SK-N-SH treated with all-trans-retinoic acid at 6 μM for 48 hours (cell line): ENCODE measurements at regions not wholly inside any gene's neighbourhood (a gene's known extent, or its start where the extent isn't known, plus 50 kb on each side); places are given as distances from the start of the nearest gene placed in this dataset.

ENCODE experiments used
- ATAC-seq: fragments of 200-7000 bp; cut with Tn5 transposase; 3 replicates; pipeline ENCODE4 v1.9.1; 2020; ENCODE audit warnings: mild to moderate bottlenecking, moderate library complexity
- ARNTL ChIP-seq: fragments of 450-650 bp; formaldehyde crosslinking; IDR thresholded peaks from 2 replicates; pipeline ENCODE4 v1.5.0; 2020; ENCODE audit warnings: low read depth, mild to moderate bottlenecking, moderate library complexity, borderline replicate concordance
- BACH2 ChIP-seq: fragments of 250-450 bp; sonication (Bioruptor Pico); IDR thresholded peaks from 2 replicates; pipeline ENCODE4 v1.9.0; 2021; ENCODE audit warnings: mild to moderate bottlenecking, borderline replicate concordance
- CSDC2 ChIP-seq: fragments of 250-450 bp; sonication (Bioruptor Pico); IDR thresholded peaks from 2 replicates; pipeline ENCODE4 v1.5.0; 2020; ENCODE audit warnings: mild to moderate bottlenecking, moderate library complexity
- ESRRG ChIP-seq: fragments of 250-450 bp; sonication (Bioruptor Pico); IDR thresholded peaks from 2 replicates; pipeline ENCODE4 v1.6.1; 2021; ENCODE audit warnings: mild to moderate bottlenecking
- ISL1 ChIP-seq: fragments of 250-450 bp; sonication (Bioruptor Pico); IDR thresholded peaks from 2 replicates; pipeline ENCODE4 v2.1.2; 2022; ENCODE audit warnings: mild to moderate bottlenecking, moderate library complexity
- PPARA ChIP-seq: fragments of 250-450 bp; sonication (Bioruptor Pico); IDR thresholded peaks from 2 replicates; pipeline ENCODE4 v1.5.0; 2020; ENCODE audit warnings: mild to moderate bottlenecking, borderline replicate concordance
- RARB ChIP-seq: fragments of 250-450 bp; sonication (Bioruptor Pico); IDR thresholded peaks from 2 replicates; pipeline ENCODE4 v1.8.0; 2021; ENCODE audit warnings: mild to moderate bottlenecking, moderate library complexity
- SNAI2 ChIP-seq: fragments of 250-450 bp; sonication (Bioruptor Pico); IDR thresholded peaks from 2 replicates; pipeline ENCODE4 v1.5.0; 2020; ENCODE audit warnings: mild to moderate bottlenecking, moderate library complexity
- TCF4 ChIP-seq: fragments of 250-450 bp; sonication (Bioruptor Pico); IDR thresholded peaks from 2 replicates; pipeline ENCODE4 v1.8.0; 2021; ENCODE audit warnings: mild to moderate bottlenecking, moderate library complexity, borderline replicate concordance
- TOX ChIP-seq: fragments of 250-450 bp; sonication (Bioruptor Pico); IDR thresholded peaks from 2 replicates; pipeline ENCODE4 v1.8.0; 2021; ENCODE audit warnings: mild to moderate bottlenecking, moderate library complexity, borderline replicate concordance
- ZC3H10 ChIP-seq: fragments of 250-450 bp; sonication (Bioruptor Pico); IDR thresholded peaks from 2 replicates; pipeline ENCODE4 v1.5.1; 2021; ENCODE audit warnings: mild to moderate bottlenecking, moderate library complexity
- ZFP3 ChIP-seq: fragments of 250-450 bp; sonication (Bioruptor Pico); IDR thresholded peaks from 2 replicates; pipeline ENCODE4 v1.5.0; 2020; ENCODE audit warnings: mild to moderate bottlenecking, moderate library complexity
- ZNF565 ChIP-seq: fragments of 450-650 bp; formaldehyde crosslinking; conservative IDR thresholded peaks from 2 replicates; pipeline ENCODE4 v1.5.0; 2020; ENCODE audit warnings: low read depth, mild to moderate bottlenecking, moderate library complexity
- ZNF70 ChIP-seq: fragments of 450-650 bp; formaldehyde crosslinking; IDR thresholded peaks from 2 replicates; pipeline ENCODE4 v1.5.0; 2020; ENCODE audit warnings: mild to moderate bottlenecking, moderate library complexity
- ZNF8 ChIP-seq: fragments of 450-650 bp; formaldehyde crosslinking; IDR thresholded peaks from 2 replicates; pipeline ENCODE4 v1.5.0; 2020; ENCODE audit warnings: mild to moderate bottlenecking, moderate library complexity
- TF ChIP-seq, protein P1 (sequence below): fragments of 250-450 bp; sonication (Bioruptor Pico); IDR thresholded peaks from 2 replicates; pipeline ENCODE4 v1.5.1; 2020; ENCODE audit warnings: low read depth, mild to moderate bottlenecking, moderate library complexity
- TF ChIP-seq, protein P2 (sequence below): fragments of 250-450 bp; sonication (Bioruptor Pico); IDR thresholded peaks from 2 replicates; pipeline ENCODE4 v1.8.0; 2021; ENCODE audit warnings: low read depth, mild to moderate bottlenecking, moderate library complexity, borderline replicate concordance
- TF ChIP-seq, protein P3 (sequence below): fragments of 250-450 bp; sonication (Bioruptor Pico); IDR thresholded peaks from 2 replicates; pipeline ENCODE4 v1.5.1; 2021; ENCODE audit warnings: mild to moderate bottlenecking, moderate library complexity
- TF ChIP-seq, protein P4 (sequence below): fragments of 250-450 bp; sonication (Bioruptor Pico); IDR thresholded peaks from 2 replicates; pipeline ENCODE4 v1.8.0; 2020; ENCODE audit warnings: mild to moderate bottlenecking, moderate library complexity, borderline replicate concordance
- TF ChIP-seq, protein P5 (sequence below): fragments of 250-450 bp; sonication (Bioruptor Pico); IDR thresholded peaks from 2 replicates; pipeline ENCODE4 v1.5.0; 2020; ENCODE audit warnings: mild to moderate bottlenecking, moderate library complexity

DNA sequence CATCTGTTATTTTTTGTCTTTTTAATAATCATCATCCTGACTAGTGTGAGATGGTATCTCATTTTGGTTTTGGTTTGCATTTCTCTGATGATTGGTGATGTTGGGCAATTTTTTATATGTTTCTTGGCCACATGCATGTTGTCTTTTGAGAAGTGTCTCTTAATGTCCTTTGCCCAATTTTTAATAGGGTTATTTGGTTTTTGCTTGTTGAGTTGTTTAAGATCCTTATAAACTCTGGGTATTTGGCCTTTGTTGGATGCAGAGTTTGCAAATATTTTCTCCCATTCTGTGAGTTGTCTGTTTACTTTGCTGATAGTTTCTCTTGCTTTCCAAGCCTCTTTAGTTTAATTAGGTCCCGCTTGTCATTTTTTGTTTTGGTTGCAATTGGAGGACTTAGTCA is 152.1 kb upstream of the MED14 start:
- ATAC-seq, result no peak
- TF ChIP-seq, protein P1, sequence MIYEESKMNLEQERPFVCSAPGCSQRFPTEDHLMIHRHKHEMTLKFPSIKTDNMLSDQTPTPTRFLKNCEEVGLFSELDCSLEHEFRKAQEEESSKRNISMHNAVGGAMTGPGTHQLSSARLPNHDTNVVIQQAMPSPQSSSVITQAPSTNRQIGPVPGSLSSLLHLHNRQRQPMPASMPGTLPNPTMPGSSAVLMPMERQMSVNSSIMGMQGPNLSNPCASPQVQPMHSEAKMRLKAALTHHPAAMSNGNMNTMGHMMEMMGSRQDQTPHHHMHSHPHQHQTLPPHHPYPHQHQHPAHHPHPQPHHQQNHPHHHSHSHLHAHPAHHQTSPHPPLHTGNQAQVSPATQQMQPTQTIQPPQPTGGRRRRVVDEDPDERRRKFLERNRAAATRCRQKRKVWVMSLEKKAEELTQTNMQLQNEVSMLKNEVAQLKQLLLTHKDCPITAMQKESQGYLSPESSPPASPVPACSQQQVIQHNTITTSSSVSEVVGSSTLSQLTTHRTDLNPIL, result no peak
- no peak for TF ChIP-seq ESRRG (CRISPR knock-in tag)
- no peak for TF ChIP-seq ZNF8 (CRISPR knock-in tag)
- no peak for TF ChIP-seq ZC3H10
- TF ChIP-seq TCF4, result no peak
- TF ChIP-seq, protein P2, sequence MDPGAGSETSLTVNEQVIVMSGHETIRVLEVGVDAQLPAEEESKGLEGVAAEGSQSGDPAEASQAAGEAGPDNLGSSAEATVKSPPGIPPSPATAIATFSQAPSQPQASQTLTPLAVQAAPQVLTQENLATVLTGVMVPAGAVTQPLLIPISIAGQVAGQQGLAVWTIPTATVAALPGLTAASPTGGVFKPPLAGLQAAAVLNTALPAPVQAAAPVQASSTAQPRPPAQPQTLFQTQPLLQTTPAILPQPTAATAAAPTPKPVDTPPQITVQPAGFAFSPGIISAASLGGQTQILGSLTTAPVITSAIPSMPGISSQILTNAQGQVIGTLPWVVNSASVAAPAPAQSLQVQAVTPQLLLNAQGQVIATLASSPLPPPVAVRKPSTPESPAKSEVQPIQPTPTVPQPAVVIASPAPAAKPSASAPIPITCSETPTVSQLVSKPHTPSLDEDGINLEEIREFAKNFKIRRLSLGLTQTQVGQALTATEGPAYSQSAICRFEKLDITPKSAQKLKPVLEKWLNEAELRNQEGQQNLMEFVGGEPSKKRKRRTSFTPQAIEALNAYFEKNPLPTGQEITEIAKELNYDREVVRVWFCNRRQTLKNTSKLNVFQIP (CRISPR knock-in tag), result no peak
- TF ChIP-seq, protein P3, sequence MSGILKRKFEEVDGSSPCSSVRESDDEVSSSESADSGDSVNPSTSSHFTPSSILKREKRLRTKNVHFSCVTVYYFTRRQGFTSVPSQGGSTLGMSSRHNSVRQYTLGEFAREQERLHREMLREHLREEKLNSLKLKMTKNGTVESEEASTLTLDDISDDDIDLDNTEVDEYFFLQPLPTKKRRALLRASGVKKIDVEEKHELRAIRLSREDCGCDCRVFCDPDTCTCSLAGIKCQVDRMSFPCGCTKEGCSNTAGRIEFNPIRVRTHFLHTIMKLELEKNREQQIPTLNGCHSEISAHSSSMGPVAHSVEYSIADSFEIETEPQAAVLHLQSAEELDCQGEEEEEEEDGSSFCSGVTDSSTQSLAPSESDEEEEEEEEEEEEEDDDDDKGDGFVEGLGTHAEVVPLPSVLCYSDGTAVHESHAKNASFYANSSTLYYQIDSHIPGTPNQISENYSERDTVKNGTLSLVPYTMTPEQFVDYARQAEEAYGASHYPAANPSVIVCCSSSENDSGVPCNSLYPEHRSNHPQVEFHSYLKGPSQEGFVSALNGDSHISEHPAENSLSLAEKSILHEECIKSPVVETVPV, result no peak

DNA sequence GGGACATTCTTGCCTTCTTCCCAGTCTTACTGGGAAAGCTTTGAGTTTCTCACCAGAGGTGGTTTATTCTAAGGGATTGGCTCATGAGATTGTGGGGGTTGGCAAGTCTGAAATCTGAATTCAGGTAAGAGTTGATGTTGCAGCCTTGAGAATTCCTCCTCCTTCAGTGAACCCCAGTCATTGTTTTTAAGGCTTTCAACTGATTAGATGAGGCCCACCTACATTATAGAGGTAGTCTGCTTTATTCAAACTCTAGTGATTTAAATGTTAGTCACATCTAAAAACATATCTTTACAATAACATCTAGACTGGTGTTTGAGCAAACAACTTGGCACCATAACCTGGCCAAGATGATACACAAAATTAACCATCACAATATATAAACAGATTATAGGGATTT is 156.5 kb upstream of the MED14 start:
- ATAC-seq, result no peak

DNA sequence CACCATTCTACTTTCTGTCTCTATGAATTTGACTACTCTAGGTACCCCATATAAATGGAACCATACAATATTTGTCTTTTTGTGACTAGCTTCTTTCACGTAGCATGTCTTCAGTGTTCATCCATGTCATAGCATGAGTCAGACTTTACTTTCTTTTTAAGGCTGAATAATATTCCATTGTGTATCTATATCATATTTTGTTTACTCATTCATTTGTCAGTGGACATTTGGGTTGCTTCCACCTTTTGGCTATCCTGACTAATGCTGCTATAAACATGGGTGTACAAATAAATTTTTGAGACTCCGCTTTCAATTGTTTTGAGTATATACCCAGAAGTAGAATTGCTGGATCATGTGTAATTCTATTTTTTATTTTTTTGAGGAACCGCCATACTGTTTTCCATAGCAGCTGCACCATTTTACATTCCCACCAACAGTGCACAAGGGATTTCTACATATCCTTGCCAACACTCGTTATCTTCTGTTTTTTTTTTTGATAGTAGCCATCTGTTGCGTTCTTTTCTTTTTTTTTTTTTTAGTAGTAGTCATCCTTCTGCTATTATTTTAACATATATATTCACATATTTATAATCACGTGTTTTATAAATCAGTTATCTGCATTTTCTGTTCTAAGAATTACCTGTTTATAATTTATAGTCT is 158.0 kb upstream of the MED14 start:
- no peak for TF ChIP-seq ISL1

More for the DNA sequence above, 156.5 kb upstream of the MED14 start:
- TF ChIP-seq ARNTL (no peak), ZFP3 (no peak), ZNF565 (CRISPR knock-in tag) (no peak)

DNA sequence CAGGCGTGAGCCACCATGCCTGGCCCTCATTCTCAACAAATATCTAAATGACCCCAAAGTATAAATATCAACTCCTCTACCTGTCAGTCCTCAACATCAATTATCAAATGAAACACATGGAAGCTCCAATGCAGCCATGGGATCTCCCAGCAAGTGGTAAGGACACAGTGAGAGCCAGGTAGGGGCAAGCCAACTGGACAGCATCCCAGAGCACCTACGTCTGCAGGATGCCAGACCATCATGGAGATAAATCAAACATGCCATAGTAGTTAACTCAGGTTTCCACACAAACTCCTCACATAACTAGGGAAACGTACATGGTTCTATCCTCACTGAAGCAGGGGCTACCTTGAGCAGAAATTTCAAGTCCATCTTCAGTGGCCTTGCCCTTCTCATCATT is 159.9 kb upstream of the MED14 start:
- TF ChIP-seq PPARA (CRISPR knock-in tag) (no peak), ZNF565 (CRISPR knock-in tag) (no peak), TCF4 (no peak), SNAI2 (CRISPR knock-in tag) (no peak), ZNF70 (CRISPR knock-in tag) (no peak), ESRRG (CRISPR knock-in tag) (no peak), ZNF8 (CRISPR knock-in tag) (no peak), RARB (CRISPR knock-in tag) (no peak), CSDC2 (no peak), ZC3H10 (no peak), ARNTL (no peak), ISL1 (no peak), TOX (CRISPR knock-in tag) (no peak), ZFP3 (no peak), BACH2 (CRISPR knock-in tag) (no peak)
- TF ChIP-seq, protein P3, result no peak
- TF ChIP-seq, protein P4, sequence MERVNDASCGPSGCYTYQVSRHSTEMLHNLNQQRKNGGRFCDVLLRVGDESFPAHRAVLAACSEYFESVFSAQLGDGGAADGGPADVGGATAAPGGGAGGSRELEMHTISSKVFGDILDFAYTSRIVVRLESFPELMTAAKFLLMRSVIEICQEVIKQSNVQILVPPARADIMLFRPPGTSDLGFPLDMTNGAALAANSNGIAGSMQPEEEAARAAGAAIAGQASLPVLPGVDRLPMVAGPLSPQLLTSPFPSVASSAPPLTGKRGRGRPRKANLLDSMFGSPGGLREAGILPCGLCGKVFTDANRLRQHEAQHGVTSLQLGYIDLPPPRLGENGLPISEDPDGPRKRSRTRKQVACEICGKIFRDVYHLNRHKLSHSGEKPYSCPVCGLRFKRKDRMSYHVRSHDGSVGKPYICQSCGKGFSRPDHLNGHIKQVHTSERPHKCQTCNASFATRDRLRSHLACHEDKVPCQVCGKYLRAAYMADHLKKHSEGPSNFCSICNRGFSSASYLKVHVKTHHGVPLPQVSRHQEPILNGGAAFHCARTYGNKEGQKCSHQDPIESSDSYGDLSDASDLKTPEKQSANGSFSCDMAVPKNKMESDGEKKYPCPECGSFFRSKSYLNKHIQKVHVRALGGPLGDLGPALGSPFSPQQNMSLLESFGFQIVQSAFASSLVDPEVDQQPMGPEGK (CRISPR knock-in tag), result no peak
- TF ChIP-seq, protein P5, sequence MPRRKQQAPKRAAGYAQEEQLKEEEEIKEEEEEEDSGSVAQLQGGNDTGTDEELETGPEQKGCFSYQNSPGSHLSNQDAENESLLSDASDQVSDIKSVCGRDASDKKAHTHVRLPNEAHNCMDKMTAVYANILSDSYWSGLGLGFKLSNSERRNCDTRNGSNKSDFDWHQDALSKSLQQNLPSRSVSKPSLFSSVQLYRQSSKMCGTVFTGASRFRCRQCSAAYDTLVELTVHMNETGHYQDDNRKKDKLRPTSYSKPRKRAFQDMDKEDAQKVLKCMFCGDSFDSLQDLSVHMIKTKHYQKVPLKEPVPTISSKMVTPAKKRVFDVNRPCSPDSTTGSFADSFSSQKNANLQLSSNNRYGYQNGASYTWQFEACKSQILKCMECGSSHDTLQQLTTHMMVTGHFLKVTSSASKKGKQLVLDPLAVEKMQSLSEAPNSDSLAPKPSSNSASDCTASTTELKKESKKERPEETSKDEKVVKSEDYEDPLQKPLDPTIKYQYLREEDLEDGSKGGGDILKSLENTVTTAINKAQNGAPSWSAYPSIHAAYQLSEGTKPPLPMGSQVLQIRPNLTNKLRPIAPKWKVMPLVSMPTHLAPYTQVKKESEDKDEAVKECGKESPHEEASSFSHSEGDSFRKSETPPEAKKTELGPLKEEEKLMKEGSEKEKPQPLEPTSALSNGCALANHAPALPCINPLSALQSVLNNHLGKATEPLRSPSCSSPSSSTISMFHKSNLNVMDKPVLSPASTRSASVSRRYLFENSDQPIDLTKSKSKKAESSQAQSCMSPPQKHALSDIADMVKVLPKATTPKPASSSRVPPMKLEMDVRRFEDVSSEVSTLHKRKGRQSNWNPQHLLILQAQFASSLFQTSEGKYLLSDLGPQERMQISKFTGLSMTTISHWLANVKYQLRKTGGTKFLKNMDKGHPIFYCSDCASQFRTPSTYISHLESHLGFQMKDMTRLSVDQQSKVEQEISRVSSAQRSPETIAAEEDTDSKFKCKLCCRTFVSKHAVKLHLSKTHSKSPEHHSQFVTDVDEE (CRISPR knock-in tag), result no peak
- TF ChIP-seq, protein P2 (CRISPR knock-in tag), result no peak
- no peak for ATAC-seq

More for the DNA sequence above, 158.0 kb upstream of the MED14 start:
- ATAC-seq, result no peak
